B cell (primary cell): ENCODE measurements at regions not wholly inside any gene's neighbourhood (a gene's known extent, or its start where the extent isn't known, plus 50 kb on each side); places are given as distances from the start of the nearest gene placed in this dataset.

Source experiments
- EZH2 ChIP-seq: IDR thresholded peaks from 2 replicates; pipeline ENCODE4 v1.6.1; 2012; ENCODE audit warnings: borderline replicate concordance, low read depth, mild to moderate bottlenecking, moderate library complexity, low read length; ENCODE audit not compliant: insufficient read depth, poor library complexity, severe bottlenecking
- TF ChIP-seq, protein P1 (sequence below): fragments of 200-600 bp; IDR thresholded peaks from one replicate; pipeline ENCODE4 v1.8.0; 2022; ENCODE audit warnings: antibody characterized with exemption, mild to moderate bottlenecking

DNA sequence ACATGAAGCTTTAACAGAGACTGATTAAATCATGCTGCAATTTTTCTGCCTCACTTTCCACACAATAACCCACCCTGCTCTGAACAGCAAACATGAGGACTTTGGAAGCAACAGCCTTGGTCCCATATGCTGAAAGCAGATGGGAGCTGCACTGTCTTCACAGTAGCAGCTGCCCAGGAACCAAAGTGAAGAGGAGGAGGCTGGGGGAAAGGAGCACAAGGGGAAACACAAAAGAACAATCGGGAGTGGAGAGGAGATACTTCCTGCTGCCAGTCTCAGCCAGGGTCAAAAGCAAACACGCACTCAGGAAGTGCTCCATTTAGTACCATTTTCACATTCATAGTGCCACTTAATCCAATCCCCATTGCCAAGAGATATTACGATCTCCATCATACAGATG is 183.3 kb upstream of the PUM3 start:
- TF ChIP-seq, protein P1, sequence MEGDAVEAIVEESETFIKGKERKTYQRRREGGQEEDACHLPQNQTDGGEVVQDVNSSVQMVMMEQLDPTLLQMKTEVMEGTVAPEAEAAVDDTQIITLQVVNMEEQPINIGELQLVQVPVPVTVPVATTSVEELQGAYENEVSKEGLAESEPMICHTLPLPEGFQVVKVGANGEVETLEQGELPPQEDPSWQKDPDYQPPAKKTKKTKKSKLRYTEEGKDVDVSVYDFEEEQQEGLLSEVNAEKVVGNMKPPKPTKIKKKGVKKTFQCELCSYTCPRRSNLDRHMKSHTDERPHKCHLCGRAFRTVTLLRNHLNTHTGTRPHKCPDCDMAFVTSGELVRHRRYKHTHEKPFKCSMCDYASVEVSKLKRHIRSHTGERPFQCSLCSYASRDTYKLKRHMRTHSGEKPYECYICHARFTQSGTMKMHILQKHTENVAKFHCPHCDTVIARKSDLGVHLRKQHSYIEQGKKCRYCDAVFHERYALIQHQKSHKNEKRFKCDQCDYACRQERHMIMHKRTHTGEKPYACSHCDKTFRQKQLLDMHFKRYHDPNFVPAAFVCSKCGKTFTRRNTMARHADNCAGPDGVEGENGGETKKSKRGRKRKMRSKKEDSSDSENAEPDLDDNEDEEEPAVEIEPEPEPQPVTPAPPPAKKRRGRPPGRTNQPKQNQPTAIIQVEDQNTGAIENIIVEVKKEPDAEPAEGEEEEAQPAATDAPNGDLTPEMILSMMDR, result no peak
- TF ChIP-seq EZH2, result no peak
